ENCODE measurements at regions not wholly inside any gene's neighbourhood (a gene's known extent, or its start where the extent isn't known, plus 50 kb on each side); places are given as distances from the start of the nearest gene placed in this dataset.

DNA sequence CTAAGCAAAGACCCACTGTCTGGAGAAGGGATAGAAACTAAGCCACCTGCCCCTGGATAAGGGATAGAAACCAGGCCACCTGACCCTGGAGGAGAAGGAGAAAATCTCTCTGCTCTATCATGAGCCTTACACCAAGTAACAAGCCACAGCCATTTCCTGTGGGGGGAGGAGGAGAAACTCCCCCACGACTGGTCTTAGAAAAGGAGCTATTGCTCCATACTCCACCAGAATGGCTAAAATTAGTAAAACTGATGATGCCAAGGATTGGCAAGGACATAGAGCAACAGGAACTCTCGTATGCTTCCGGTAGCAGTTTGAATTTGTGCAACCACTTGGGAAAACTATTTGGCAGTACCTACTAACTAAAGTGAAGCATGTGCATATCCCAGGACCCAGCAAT is 70.8 kb downstream of the ACTL7B start:
- no peak for TF ChIP-seq ZNF23 (tag by site-specific recombination; IDR thresholded peaks at IDR 0.05; ENCODE audit: borderline replicate concordance)
- TF ChIP-seq ZNF747 (tag by site-specific recombination; IDR thresholded peaks at IDR 0.05): no peak
- TF ChIP-seq, protein P1, sequence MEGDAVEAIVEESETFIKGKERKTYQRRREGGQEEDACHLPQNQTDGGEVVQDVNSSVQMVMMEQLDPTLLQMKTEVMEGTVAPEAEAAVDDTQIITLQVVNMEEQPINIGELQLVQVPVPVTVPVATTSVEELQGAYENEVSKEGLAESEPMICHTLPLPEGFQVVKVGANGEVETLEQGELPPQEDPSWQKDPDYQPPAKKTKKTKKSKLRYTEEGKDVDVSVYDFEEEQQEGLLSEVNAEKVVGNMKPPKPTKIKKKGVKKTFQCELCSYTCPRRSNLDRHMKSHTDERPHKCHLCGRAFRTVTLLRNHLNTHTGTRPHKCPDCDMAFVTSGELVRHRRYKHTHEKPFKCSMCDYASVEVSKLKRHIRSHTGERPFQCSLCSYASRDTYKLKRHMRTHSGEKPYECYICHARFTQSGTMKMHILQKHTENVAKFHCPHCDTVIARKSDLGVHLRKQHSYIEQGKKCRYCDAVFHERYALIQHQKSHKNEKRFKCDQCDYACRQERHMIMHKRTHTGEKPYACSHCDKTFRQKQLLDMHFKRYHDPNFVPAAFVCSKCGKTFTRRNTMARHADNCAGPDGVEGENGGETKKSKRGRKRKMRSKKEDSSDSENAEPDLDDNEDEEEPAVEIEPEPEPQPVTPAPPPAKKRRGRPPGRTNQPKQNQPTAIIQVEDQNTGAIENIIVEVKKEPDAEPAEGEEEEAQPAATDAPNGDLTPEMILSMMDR (tag by site-specific recombination; IDR thresholded peaks at IDR 0.05): no peak
- TF ChIP-seq KLF16 (tag by site-specific recombination; IDR thresholded peaks at IDR 0.05): no peak
- TF ChIP-seq OSR2 (tag by site-specific recombination; IDR thresholded peaks at IDR 0.05): no peak
- TF ChIP-seq ZNF585B (tag by site-specific recombination; IDR thresholded peaks at IDR 0.05): no peak
- TF ChIP-seq, protein P2, sequence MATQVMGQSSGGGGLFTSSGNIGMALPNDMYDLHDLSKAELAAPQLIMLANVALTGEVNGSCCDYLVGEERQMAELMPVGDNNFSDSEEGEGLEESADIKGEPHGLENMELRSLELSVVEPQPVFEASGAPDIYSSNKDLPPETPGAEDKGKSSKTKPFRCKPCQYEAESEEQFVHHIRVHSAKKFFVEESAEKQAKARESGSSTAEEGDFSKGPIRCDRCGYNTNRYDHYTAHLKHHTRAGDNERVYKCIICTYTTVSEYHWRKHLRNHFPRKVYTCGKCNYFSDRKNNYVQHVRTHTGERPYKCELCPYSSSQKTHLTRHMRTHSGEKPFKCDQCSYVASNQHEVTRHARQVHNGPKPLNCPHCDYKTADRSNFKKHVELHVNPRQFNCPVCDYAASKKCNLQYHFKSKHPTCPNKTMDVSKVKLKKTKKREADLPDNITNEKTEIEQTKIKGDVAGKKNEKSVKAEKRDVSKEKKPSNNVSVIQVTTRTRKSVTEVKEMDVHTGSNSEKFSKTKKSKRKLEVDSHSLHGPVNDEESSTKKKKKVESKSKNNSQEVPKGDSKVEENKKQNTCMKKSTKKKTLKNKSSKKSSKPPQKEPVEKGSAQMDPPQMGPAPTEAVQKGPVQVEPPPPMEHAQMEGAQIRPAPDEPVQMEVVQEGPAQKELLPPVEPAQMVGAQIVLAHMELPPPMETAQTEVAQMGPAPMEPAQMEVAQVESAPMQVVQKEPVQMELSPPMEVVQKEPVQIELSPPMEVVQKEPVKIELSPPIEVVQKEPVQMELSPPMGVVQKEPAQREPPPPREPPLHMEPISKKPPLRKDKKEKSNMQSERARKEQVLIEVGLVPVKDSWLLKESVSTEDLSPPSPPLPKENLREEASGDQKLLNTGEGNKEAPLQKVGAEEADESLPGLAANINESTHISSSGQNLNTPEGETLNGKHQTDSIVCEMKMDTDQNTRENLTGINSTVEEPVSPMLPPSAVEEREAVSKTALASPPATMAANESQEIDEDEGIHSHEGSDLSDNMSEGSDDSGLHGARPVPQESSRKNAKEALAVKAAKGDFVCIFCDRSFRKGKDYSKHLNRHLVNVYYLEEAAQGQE (tag by site-specific recombination; IDR thresholded peaks at IDR 0.05): no peak
